D721Med (cell line): ENCODE measurements at regions not wholly inside any gene's neighbourhood (a gene's known extent, or its start where the extent isn't known, plus 50 kb on each side); places are given as distances from the start of the nearest gene placed in this dataset.
"Not testable (repeated sequence)": the region's sequence is repeated elsewhere in the genome, so short reads cannot be mapped to it uniquely, and the experiment has no call there.

ENCODE experiments used
- DNase-seq: peaks from one replicate; pipeline ENCODE4 v3.0.0; 2011; ENCODE audit warnings: low spot score; ENCODE audit not compliant: insufficient read length
- FAIRE-seq: peaks from 2 replicates; lab custom pipeline; 2011; peaks lifted over from hg19 to GRCh38; lab: Jason Lieb, UNC
- TF ChIP-seq, protein P1 (sequence below): IDR thresholded peaks from 2 replicates; pipeline ENCODE4 v1.5.1; 2012; ENCODE audit warnings: mild to moderate bottlenecking, control low read depth; ENCODE audit not compliant: insufficient read depth; ENCODE audit errors: missing control alignments

DNA sequence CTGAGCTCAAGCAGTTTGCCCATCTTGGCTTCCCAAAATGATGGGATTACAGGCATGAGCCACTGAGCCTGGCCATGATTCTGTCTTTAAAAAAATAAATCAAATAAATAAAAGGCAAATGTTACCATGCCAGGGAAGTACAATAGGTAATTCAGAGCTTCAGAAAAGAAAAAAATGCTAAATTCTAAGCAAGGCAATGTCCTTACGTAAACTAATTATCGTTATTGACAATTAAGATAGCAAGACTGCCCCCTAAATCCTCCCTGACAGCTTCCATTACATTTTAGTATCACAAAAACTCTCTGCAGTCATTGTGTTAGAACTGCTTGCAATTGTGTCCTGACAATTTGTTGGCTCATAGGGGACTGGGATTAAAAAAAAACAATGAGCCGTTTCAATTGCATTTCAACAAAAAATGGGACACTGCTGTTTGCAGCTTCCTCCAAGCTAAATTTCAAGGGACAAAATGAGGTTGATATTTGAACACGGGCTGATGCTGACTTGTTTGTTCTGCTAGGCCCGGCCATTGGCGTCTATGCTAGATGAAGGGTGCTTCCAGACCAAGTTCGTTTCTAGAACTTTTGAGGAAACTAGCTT is 88.9 kb downstream of the MOGAT1 start:
- DNase-seq: no peak
- TF ChIP-seq, protein P1, sequence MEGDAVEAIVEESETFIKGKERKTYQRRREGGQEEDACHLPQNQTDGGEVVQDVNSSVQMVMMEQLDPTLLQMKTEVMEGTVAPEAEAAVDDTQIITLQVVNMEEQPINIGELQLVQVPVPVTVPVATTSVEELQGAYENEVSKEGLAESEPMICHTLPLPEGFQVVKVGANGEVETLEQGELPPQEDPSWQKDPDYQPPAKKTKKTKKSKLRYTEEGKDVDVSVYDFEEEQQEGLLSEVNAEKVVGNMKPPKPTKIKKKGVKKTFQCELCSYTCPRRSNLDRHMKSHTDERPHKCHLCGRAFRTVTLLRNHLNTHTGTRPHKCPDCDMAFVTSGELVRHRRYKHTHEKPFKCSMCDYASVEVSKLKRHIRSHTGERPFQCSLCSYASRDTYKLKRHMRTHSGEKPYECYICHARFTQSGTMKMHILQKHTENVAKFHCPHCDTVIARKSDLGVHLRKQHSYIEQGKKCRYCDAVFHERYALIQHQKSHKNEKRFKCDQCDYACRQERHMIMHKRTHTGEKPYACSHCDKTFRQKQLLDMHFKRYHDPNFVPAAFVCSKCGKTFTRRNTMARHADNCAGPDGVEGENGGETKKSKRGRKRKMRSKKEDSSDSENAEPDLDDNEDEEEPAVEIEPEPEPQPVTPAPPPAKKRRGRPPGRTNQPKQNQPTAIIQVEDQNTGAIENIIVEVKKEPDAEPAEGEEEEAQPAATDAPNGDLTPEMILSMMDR: no peak
- no peak for FAIRE-seq

DNA sequence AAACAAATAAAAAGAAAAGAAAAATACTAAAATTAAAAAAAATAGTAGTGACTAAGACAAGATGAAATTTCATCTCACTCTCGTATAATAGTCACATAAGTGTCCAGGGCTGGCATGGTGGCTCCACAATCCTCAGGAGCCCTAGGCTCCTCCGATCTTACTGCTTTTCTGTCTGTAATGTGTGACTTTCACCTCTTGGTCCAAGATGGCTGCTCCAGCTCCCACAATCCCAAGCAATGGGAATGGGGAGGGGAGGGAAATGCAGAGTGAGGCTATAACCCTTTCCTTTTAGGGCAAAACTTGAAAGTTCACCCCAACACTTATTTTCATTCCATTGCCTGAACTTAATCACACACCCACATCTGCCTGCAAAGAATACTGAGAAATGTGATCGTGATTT is 90.4 kb downstream of the MOGAT1 start:
- DNase-seq (no peak), FAIRE-seq (no peak)
- TF ChIP-seq, protein P1: no peak

DNA sequence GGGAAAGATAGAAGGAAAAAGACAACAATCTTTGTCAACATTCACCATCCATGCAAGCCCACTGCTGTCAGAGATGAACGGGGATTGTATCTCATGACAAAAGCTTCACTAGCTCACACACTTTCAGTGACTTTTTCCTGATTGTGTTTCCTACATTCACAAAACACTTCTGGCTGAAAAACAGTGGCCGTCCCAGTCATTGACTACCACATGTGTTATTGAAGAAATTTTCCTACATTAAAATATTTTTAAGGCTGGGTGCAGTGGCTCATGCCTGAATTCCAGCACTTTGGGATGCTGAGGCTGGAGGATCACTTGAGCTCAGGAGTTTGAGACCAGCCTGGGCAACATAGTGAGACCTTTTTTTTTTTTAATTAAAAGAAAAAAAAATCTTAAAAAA is 90.9 kb downstream of the MOGAT1 start:
- no peak for FAIRE-seq
- TF ChIP-seq, protein P1: no peak
- DNase-seq: no peak

DNA sequence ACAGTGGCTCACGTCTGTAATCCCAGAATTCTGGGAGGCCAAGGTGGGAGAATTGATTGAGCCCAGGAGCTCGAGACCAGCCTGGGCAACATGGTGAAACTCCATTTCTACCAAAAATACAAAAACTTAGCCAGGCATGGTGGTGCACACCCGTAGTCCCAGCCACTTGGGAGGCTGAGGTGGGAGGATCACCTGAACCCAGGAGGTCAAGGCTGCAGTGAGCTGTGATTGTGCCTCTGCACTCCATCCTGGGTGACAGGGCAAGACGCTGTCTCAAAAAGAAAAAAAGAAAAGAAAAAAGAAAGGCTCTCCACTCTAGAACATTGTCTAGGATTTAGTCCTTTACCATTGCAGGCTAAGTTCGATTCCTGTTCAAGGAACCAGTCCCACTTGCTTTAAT is 94.4 kb downstream of the MOGAT1 start:
- DNase-seq, FAIRE-seq: not testable (repeated sequence)

- DNase-seq, FAIRE-seq: not testable (repeated sequence)
Measured at GRCh38 chr2:222768019-222768418, 92.8 kb upstream of the ACSL3 start.

DNA sequence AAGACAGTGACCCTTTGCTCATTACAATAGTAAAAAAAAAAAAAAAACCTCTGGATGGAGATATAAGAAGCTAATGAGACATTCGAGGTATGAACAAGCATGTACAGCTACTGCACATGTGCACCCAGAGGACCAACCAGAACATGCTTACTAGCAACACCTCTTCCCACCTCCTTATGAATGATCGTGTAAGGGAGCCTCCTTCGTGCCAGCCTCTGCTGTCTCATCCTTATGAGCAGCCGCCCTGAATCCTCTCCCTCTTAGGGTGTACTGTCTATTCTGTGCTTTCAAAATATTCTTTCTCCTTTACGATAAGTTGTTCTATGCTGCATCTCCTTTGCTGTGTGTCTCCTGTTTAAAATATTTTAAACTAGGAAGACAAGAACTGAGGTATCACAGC is 91.4 kb upstream of the ACSL3 start:
- DNase-seq: no peak
- TF ChIP-seq, protein P1: no peak
- no peak for FAIRE-seq

GRCh38 chr2:222769941-222770340 is 90.9 kb upstream of the ACSL3 start:
- FAIRE-seq: no peak
- no peak for DNase-seq
- TF ChIP-seq, protein P1: no peak

GRCh38 chr2:222771832-222772231 is 89.0 kb upstream of the ACSL3 start:
- no peak for FAIRE-seq
- TF ChIP-seq, protein P1: no peak
- DNase-seq: no peak
